ENCODE measurements at regions not wholly inside any gene's neighbourhood (a gene's known extent, or its start where the extent isn't known, plus 50 kb on each side); places are given as distances from the start of the nearest gene placed in this dataset.

DNA sequence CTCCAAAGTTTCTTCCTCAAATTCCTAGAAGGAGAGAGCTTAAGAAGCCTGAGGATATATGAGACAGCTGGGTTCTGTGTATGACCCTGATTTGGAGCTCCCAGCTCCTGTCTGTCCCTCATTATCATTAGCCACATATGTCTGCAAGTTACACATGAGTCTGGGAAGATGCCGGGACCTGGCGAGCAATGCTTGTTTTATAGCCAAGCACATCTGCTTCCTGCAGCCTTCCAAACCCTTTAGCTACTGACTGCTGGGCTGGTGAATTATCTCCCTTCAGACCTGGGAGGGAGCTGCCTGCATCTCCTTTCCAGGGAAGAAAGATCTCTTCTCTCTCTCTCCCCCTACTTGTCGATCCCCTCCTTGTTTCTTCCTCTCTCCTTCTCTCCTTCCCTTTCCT, 556.7 kb upstream of the BOD1L1 start:
- DNase-seq: no peak

DNA sequence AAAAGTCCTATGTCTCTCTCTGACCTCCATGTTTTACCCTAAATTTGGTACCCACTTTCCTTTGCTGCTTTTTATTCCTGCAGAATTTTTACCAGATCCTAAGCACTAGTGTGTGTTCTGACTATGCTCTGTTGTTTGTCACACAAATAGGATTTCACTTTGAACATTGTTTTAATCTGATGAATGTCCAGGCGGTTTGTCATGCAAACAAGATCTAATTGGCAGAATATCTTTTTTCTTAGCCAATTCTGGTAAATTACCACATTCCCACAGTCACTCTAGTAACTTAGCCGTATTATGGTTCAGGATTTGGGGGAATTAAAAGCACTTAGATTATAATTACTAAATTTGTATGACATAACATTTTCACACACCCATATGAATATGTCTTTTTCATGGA, 557.2 kb upstream of the BOD1L1 start:
- no peak for DNase-seq

DNA sequence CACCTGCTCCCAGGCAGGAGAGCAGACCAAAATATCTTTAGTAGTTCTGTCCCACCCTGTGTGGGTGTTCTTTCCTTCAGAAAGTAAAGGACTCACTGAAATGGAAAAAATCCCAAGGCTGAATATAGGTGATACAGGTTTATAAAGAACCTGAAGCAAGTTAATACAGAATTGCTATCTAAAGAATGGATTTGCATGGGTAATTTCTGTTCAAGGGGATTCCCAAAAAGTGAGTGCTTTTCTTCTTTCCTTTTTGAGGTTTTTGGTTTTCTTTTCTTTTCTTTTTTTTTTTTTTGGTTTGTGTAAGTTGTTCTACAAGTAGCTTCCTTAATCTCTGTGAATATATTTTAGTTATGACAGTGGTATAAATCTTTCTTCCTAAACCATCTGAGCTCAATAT, 560.7 kb upstream of the BOD1L1 start:
- no peak for DNase-seq

DNA sequence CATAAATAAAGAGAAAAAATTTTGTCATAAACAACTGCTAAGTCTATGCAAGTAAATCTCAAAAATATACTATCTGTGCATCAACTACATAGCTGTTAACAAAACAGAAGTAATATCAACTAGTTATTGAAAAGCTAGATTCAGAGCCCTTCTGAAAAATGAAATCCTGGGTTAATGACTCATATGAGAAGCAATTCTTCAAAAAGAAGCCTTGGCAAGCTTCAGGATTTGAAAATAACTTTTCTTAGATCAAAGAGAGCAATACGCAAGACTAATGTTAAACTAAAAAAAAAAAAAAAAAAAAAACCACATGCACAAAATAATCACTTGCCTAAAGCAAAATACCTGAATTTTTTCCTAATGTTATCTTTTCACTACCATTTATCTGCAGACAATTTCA, 566.1 kb upstream of the BOD1L1 start:
- no peak for DNase-seq

DNA sequence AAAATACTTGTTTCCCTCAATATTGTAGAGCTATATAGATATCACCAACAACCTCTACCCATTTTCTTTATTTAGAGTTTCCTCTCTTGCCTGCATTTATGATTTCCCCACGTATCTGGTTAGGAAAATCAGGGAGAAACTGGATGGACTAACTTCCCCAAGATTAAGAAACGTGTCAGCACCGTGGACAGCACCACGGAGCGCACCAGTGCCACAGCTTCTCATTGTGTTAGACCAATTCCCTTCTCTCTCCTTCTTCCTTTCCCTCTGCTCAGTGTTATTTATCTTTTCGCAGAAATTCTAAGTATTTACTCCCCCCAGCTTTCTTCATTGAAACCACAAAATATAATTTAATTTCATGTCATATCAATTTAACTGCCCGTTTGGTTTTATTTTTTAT, 568.6 kb upstream of the BOD1L1 start:
- DNase-seq: no peak

DNA sequence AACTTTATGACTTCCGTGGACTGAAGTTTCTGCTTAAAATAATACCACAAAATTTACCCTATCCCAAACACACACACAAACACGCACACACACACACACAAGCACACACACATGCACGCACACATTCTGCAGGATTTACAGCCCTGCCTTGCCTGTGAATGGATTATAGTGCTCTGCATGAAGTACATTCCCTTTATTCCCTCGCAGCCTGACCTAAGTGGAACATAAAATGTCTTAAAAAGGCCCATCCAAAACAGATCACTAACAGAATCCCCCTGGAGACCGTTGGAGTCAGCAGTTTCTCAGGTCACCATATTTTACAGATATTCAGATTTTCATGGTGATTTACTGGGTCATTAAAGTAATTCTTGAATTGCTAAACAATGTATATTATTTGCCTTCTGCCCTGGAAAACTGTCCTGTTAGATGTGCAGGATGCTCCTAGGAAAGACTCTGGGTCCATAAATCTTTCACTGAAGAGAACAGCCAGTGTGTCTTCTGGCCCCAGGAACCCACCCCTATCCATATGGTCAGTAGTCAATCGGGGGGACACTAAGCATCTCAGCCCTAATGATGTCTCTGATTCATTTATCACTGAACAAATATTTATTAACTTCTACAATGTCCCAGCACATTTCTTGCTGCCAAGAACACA, 587.7 kb upstream of the BOD1L1 start:
- DNase-seq: no peak

DNA sequence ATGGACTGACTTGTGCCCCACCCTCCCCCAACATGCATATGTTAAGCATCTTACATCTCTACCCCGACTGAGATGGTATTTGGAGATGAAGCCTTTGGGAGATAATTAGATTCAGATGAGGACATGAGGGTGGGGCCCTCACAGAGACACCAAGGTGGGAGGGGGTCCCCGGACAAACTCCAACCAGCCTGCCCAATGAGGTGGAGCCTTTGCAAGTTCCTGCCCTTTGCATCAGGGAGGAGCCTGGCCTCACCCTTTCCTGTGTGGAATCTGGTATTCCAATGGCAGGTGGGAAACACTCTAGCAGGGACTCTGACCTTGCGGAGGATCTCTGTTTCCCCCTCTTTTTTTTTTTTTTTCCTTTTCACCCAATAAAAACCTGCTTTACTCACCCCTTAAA, 589.9 kb upstream of the BOD1L1 start:
- DNase-seq: no peak

DNA sequence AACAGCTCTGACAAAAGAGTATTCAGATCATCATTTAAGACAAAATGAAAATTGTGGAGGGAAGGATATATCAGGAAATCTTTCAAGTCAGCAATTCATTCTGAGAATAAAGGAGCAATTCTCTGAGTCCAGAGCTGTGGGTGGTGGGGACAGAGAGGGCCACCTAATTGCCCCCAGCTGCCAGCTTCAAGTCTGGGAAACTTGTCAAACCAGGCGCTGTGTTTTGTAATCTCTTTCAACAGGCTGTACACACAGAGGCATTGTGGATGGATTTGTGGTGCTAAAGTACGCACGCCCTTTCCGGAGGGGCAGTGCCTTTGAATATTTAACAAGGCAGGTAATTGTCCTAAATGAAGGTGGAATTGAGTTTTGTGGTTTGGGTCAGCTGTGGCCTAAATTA, 591.1 kb upstream of the BOD1L1 start:
- DNase-seq: no peak

DNA sequence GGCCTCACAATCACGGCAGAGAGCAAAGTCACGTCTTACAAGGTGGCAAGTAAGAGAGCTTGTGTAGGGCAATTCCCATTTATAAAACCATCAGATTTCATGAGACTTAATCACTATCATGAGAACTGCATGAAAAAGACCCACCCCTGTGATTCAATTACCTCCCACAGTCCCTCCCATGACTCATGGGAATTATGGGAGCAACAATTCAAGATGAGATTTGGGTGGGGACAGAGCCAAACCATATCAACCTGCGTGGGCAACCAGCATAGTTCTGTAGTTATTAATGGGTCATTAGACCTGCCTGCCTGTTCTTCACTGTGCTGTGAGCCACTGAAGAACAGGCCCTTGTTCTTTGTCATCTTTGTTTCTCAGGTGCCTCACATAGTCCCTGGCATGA, 593.7 kb upstream of the BOD1L1 start:
- DNase-seq: no peak

DNA sequence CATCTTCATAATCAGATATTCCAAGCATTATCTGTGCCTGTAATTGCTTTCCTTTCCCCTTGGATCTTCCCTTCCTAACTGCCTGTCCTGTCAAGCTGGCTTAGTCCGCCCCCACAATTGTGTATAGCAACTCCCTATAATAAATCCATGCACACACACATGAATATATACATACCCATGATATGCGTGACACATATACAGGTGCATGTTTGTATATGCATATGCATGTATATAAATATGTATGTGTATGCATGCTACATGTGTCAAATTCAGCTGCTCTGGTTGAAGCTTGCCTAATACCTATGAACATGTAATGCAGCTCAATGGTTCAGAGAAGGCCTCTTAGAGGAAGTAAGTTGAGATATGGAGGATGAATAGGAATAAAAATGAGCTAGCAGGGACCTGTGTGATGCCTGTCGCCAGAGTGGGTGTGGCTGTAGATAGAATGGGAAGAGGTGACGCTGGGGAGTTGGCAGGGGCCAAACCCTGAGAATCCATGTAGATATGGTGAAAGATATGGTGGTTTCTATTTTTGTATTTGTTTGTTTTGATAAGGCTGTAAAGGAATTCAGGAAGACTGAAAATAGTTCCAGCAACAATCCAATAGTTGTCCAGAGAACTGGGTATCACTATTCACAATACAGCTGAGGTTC, 595.0 kb upstream of the BOD1L1 start:
- DNase-seq: no peak

DNA sequence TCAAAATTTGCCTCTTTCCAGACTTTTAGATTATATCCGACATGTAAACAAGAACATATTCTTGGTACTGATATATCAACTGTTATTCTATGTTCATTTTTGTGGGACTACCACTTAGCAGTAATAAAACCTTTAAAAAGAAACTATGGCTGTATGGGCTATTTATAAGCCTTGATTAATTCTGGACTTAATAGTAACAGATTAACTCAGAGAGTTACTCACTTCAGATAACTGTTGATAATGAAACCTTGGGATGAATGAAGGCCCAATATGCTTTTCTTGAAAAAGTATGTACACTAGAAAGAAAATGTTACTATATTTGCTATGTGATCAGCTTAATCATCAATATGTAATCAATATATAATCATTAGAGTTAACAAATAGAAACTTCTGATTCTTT, 595.9 kb upstream of the BOD1L1 start:
- DNase-seq: no peak

DNA sequence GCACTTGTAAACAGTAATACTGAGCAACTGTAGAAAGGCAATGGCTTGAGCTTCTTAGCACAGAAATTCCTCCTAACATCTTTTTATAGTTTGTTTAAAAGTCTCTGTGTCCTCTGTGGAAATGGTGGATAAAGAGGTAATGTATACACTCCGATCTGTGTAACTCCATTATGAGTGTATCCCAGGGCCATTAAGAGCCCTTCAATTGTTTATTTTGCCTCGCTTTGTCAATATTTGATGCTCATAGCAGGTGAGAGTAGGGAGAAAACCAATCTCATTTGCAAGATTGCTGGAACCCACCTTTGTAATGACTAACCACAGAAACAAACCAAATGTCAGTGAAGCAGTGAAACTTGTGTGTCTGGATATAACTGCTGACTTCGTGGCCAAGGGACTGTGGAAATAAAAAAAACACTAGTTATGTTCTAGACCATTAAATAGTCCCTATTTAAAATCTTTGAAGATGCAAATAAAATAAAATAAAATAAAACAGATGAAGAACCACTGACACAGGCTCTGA, 598.2 kb upstream of the BOD1L1 start:
- DNase-seq: no peak

DNA sequence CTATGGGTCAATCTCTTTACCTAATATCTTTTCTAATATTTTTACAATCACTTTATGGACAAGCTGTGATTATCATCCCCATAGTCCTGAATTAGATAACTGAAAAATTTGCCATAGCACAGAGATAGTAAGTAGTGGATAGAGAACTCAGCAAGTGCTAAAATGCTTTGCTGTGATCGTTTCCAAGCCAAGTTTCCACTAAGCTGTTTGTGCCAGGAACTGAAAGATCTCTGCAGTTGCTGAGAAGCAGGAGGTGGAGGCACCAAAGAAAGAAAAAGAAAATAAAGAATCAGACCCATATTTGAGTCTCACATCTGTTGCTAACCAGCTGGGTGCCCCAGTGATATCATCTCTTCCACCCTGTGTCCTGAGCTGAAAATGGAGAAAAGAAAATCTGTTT, 605.6 kb upstream of the BOD1L1 start:
- DNase-seq: no peak

DNA sequence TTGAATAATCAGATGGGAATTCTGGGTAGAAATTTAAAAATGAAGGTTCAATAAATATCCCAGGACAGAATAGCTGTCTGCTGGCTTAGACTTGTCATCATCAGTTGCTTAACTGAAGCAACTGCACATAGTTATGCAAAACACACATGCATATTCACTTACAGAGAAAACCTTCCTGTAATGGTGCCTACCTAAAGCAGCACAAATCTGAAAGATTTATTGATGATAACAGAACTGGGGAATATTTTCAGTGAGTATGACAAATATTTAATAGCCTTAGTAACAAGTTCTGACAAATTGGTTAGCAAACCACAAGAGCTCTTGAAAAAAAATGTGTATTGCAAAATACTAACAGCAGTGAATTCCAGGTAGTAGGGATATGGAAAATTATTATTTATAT, 606.8 kb upstream of the BOD1L1 start:
- no peak for DNase-seq

DNA sequence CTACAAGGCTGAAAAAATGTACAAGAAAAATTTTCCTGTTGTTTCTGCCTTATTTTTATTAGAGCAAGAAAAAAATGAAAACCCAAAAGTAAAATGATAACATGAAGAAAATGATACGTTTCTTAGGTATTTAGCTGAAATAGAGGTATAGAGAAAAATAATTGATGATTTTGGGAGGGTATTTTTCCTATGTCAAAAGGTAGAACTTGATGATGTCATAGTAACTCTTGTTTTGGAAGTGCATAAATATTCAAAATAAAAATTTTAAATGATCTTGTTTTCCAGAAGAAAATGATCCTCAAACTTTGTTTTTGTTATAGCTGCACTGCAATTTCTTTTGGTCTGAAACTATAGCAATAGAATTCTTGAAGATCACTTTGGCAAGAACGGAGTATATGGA, 608.8 kb upstream of the BOD1L1 start:
- DNase-seq: no peak

DNA sequence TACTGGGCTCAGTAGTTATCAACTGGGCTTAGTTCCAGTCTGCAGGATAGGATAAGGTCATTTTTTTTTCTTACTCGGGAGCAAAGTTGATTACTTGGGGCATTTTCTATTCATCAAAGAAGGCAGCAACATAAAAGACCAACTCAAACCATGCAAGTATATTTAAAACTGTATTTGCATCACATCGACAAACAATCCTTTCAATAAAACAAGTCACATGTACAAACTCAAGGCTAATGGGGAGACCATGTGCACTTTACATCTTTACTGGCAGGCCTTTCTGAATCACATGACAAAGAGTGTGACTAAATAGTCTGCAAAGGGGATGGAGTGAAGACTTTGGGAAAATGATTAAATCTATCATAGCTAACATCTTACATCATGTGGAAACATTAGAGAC, 610.4 kb upstream of the BOD1L1 start:
- DNase-seq: no peak

DNA sequence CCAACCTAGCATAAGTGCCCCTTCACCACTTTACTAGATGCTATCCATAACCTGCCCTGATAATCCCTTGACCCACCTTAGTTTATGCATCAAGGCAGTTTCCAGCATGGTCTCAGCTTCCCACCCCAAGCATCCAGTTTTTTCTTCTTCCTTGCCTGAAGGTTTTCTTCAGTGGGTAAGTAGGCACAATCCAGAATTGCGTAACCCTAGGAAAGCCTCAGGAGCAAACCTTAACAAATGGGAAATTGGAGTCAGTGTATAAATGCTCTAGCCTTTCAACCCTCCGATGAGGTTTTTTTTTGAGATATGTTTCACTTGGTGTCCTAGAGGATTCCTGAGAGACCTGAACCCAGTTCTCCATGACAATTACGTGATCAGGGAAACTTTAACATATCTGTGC, 614.0 kb upstream of the BOD1L1 start:
- no peak for DNase-seq

DNA sequence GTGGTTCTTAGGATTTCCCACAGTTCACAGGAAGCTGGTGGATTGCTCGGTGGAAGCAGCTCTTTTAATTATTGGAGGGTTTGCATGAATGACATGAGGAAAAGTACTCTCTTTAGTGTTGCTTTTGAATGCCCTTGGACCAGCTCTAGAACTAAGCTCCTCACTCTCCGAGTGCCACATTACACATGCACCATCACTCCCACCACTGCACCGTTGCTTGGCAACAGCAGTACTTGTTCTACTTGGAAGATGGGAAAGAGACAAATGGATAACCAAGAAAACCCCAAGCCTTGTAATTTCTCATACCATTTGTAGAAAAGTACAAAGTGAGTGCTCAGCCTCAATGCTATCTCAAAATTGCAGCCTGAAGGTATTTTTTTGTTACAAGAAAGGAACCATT, 620.2 kb upstream of the BOD1L1 start:
- no peak for DNase-seq

DNA sequence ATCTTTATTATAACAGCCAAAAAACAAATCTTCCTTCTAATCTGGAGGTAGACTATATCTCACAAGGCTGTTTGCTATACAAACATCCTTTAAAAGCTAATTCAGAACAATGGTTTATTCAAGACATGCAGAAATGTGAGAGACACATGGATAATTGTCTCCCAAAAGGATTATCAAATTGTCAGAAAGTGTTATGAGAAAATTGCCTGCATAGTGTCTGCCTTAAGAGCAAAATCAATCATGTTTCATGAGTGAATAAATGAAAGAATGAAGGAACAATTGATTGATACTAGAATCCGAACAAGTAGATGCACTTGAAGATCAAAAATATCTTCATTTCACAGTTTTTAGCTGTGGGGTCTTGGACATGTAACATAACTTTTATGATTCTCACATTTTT, 621.7 kb upstream of the BOD1L1 start:
- DNase-seq: no peak

DNA sequence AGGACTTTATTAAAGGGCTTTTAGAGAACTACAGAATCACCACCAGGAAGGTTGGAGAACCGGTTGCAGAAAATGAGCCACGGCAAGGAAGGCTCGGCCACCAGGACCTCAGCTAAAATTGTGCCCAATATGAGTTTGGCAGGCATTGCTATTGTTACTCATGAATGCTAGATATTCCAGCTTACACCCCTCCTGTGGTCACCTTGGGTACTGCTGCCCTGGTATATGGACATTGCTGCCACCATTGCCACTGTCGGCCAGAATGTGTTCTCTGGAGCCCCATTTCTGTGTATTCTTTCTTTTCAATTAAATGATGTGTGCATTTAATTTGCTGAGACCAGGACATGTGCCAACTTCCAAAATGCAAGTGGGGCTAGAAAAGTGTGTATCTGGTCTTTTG, 626.7 kb upstream of the BOD1L1 start:
- DNase-seq: no peak

DNA sequence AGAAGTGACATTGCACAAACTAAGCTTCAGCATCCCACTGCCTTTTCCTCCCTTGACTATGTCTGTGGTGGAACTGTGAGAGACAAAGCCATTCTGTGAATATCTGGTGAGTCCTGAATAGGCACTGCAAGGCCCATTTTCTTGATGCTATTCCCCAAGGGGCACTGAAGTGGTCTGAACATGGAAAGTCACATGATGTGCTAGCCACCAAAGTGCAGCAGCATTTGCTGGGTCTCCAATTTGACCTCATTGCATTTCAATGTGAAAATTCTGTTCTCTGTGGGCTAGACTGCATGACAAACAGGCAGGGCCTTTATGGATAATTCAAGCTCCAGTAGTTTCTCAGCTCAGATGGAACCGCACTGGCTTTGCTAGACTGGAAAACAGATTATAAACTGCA, 627.4 kb upstream of the BOD1L1 start:
- no peak for DNase-seq

DNA sequence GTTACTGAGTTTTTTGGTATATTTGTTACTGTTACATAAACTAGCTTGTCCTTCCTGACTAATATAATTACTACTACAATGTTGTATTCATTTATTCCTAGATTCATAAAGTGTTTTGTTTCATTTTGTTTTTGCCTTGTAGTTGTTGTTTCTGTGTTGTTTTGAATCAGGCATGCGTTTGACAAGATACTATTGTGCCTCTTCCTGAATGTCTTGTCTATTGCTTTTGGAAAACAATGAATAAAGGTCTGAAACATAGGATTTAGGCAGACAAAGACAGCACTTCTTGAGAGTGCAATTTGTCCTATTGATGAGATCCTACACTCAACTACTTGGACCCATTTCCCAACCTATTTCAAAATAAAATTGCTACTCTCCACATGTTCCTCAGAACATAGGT, 630.4 kb upstream of the BOD1L1 start:
- DNase-seq: no peak

DNA sequence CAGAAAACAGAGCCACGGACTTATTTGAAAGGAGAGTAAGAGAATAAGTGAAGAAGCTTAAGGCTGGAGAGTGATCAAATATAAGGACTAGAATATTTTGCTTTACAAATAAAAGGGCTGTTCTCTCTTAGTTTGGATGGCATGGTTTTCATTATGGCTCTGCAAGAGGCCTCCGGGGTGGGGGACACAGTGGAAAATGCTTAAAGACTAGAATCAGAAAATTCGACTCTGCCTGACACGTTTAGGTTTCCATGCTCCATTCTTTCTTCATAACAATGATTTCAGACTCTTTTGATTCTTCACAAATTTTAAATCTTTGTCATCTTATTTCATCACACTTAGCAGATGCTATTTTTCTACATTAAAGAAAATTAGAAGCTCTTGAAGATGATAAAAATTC, 632.4 kb upstream of the BOD1L1 start:
- no peak for DNase-seq

DNA sequence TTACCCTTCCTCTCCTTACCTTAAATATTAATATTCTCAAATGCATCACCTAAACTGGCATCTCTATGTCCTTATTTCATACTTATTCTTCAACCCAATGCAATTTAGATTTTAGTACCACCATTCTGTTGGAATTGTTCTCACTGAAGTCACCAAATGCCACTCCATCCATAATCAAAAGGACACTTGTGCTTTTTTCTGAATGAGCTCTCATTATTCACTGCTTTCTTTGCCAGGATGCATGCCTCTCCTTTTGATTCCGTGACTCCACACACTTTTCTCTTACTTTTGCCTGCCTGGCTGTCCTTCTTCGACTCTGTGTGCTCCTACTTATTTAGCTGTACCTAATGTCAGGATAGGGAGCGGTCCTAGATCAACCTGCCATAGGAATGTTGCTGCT, 633.1 kb upstream of the BOD1L1 start:
- DNase-seq: no peak

DNA sequence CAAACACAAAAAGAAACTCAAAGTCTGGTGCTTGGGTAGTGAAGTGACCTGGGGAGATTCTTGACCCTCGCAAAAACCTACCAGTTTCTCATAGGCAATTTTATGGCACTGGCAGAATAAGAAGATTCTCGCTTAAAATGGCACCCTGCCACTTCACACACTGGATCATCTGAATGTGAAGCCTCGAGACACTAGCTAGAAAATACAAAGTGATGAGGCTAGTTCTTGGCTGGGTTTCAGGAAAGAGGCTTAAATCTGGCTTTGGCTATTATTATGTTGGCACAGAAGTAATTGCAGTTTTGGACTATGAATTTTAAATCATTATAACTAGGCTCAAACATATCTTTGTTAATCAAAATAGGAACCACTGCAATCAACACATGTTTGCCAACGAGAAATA, 634.7 kb upstream of the BOD1L1 start:
- no peak for DNase-seq

Measured in GOT3 (cell line).